HG02642 (cell line): ENCODE measurements at regions not wholly inside any gene's neighbourhood (a gene's known extent, or its start where the extent isn't known, plus 50 kb on each side); places are given as distances from the start of the nearest gene placed in this dataset.

ENCODE experiments used
- ATAC-seq: cut with Tn5 transposase; IDR thresholded peaks from one replicate; pipeline ENCODE4 v1.9.1; 2021; ENCODE audit warnings: mild to moderate bottlenecking; ENCODE audit not compliant: unreplicated experiment, poor library complexity

GRCh38 chr11:111444040-111444439, 65.0 kb upstream of the POU2AF1 start:
- ATAC-seq, result no peak

GRCh38 chr11:111443640-111444039, 64.6 kb upstream of the POU2AF1 start:
- ATAC-seq, result no peak

- ATAC-seq, result no peak
These were observed 64.0 kb upstream of the POU2AF1 start for GRCh38 chr11:111443032-111443431.

- no peak for ATAC-seq
These were observed 62.4 kb upstream of the POU2AF1 start for GRCh38 chr11:111441443-111441842.

GRCh38 chr11:111440416-111441205, 61.5 kb upstream of the POU2AF1 start:
- ATAC-seq, result no peak

GRCh38 chr11:111439901-111440300, 60.8 kb upstream of the POU2AF1 start:
- ATAC-seq, result no peak

- no peak for ATAC-seq
These were observed 59.9 kb upstream of the POU2AF1 start for GRCh38 chr11:111438846-111439520.

- ATAC-seq, result no peak
These were observed 59.1 kb upstream of the POU2AF1 start for GRCh38 chr11:111438168-111438567.

- ATAC-seq, result no peak
These were observed 56.1 kb upstream of the POU2AF1 start for GRCh38 chr11:111435046-111435698.

GRCh38 chr11:111429066-111429506, 50.0 kb upstream of the POU2AF1 start:
- peak; percentile 74 for ATAC-seq
